Esophagus (tissue), 2 donors: ENCODE measurements at regions not wholly inside any gene's neighbourhood (a gene's known extent, or its start where the extent isn't known, plus 50 kb on each side); places are given as distances from the start of the nearest gene placed in this dataset.

Experiments used
- H3K27ac ChIP-seq, 2 donors: one replicate each; pipeline ENCODE4 v1.5.1; 2013; ENCODE audit warnings: low read depth in 2 of 2, mild to moderate bottlenecking in 2 of 2, inconsistent platforms in 1 of 2, low read length in 1 of 2, moderate library complexity in 1 of 2
- H3K27me3 ChIP-seq, 2 donors: one replicate each; pipeline ENCODE4 v1.6.1; 2013; ENCODE audit warnings: low read length in 2 of 2, control low read depth in 1 of 2, mild to moderate bottlenecking in 1 of 2; ENCODE audit not compliant: insufficient read depth in 2 of 2, control insufficient read depth in 1 of 2
- H3K36me3 ChIP-seq, 2 donors: one replicate each; pipeline ENCODE4 v1.6.1; 2013; ENCODE audit warnings: low read length in 1 of 2; ENCODE audit not compliant: control insufficient read depth in 2 of 2, insufficient read depth in 2 of 2
- H3K4me1 ChIP-seq, 2 donors: one replicate each; pipeline ENCODE4 v1.6.1; 2013; ENCODE audit warnings: low read length in 1 of 2; ENCODE audit not compliant: control insufficient read depth in 2 of 2, insufficient read depth in 2 of 2
- H3K4me3 ChIP-seq, 2 donors: one replicate each; pipeline ENCODE4 v1.5.1; 2013; ENCODE audit warnings: low read length in 2 of 2, mild to moderate bottlenecking in 2 of 2, low read depth in 1 of 2, moderate library complexity in 1 of 2
- H3K9me3 ChIP-seq, 2 donors: one replicate each; pipeline ENCODE4 v1.6.1; 2013; ENCODE audit warnings: mild to moderate bottlenecking in 2 of 2, low read depth in 1 of 2, low read length in 1 of 2, moderate library complexity in 1 of 2; ENCODE audit not compliant: control insufficient read depth in 2 of 2, insufficient read depth in 1 of 2
- WGBS, 2 donors: extraction: QIAGEN DNeasy Blood & Tissue Kit; methylation state at CpG; one replicate each; pipeline ENCODE4 v1.1.7; 2013; 5-methylcytosine and 5-hydroxymethylcytosine counted together
- donor health status: healthy with polysubstance abuse.
- donor health status: Bipolar disorder and iron deficiency.

- H3K4me3 ChIP-seq: no peak overlapping the region
- H3K27ac ChIP-seq: no peak overlapping the region
- no peaks in the 10 kb centered on the region for H3K27me3 ChIP-seq
- H3K36me3 ChIP-seq: no peaks in the 10 kb centered on the region
- H3K4me1 ChIP-seq: peaks cover 0 to 3% of the 10 kb centered on the region in 2 donors
- no peaks in the 10 kb centered on the region for H3K9me3 ChIP-seq
- 75 to 76% methylated on average over 15 of the region's 15 CpGs for WGBS, 2 donors
These were observed 302.2 kb upstream of the TPM1 start for GRCh38 chr15:62740141-62741004.

GRCh38 chr15:62741106-62741505 lies 301.4 kb upstream of the TPM1 start:
- Histone ChIP-seq H3K9me3 (no peaks in the 10 kb centered on the region), H3K4me3 (no peak overlapping the region), H3K36me3 (no peaks in the 10 kb centered on the region), H3K27me3 (no peaks in the 10 kb centered on the region), H3K4me1 (peaks cover 0 to 3% of the 10 kb centered on the region in 2 donors), H3K27ac (no peak overlapping the region)
- 86 to 92% methylated on average over 2 of the region's 2 CpGs for WGBS, 2 donors

- Histone ChIP-seq H3K27me3 (no peaks in the 10 kb centered on the region), H3K27ac (peak overlapping the region in 1 of 2 donors; percentile 15), H3K4me3 (no peak overlapping the region), H3K9me3 (no peaks in the 10 kb centered on the region), H3K36me3 (no peaks in the 10 kb centered on the region), H3K4me1 (peaks cover 0 to 3% of the 10 kb centered on the region in 2 donors)
- 27 to 31% methylated on average over 8 of the region's 8 CpGs for WGBS, 2 donors
These were observed 300.0 kb upstream of the TPM1 start for GRCh38 chr15:62742409-62743171.

GRCh38 chr15:62745621-62746225 lies 296.8 kb upstream of the TPM1 start:
- H3K27ac ChIP-seq: no peak overlapping the region
- H3K9me3 ChIP-seq: no peaks in the 10 kb centered on the region
- no peaks in the 10 kb centered on the region for H3K36me3 ChIP-seq
- WGBS, 2 donors: 80 to 85% methylated on average over 8 of the region's 8 CpGs
- no peaks in the 10 kb centered on the region for H3K27me3 ChIP-seq
- H3K4me3 ChIP-seq: no peak overlapping the region
- no peaks in the 10 kb centered on the region for H3K4me1 ChIP-seq

GRCh38 chr15:62748196-62748595 lies 294.4 kb upstream of the TPM1 start:
- Histone ChIP-seq H3K27me3 (no peaks in the 10 kb centered on the region), H3K4me3 (no peak overlapping the region), H3K9me3 (no peaks in the 10 kb centered on the region), H3K4me1 (no peaks in the 10 kb centered on the region), H3K27ac (no peak overlapping the region), H3K36me3 (no peaks in the 10 kb centered on the region)
- WGBS, 2 donors: 88 to 89% methylated on average over 5 of the region's 5 CpGs

GRCh38 chr15:62749036-62749815 lies 293.3 kb upstream of the TPM1 start:
- WGBS, 2 donors: 93 to 94% methylated on average over 5 of the region's 5 CpGs
- Histone ChIP-seq H3K27ac (no peak overlapping the region), H3K4me1 (no peaks in the 10 kb centered on the region), H3K27me3 (no peaks in the 10 kb centered on the region), H3K4me3 (no peak overlapping the region), H3K36me3 (no peaks in the 10 kb centered on the region), H3K9me3 (no peaks in the 10 kb centered on the region)

GRCh38 chr15:62750471-62750870 lies 292.1 kb upstream of the TPM1 start:
- no peaks in the 10 kb centered on the region for H3K4me1 ChIP-seq
- 95% methylated on average over 4 of the region's 4 CpGs for WGBS, 2 donors
- no peaks in the 10 kb centered on the region for H3K9me3 ChIP-seq
- H3K36me3 ChIP-seq: no peaks in the 10 kb centered on the region
- no peaks in the 10 kb centered on the region for H3K27me3 ChIP-seq
- H3K4me3 ChIP-seq: no peak overlapping the region
- no peak overlapping the region for H3K27ac ChIP-seq

GRCh38 chr15:62752657-62753517 lies 289.7 kb upstream of the TPM1 start:
- no peaks in the 10 kb centered on the region for H3K27me3 ChIP-seq
- no peaks in the 10 kb centered on the region for H3K9me3 ChIP-seq
- WGBS, 2 donors: 93% methylated on average over 6 of the region's 6 CpGs
- H3K36me3 ChIP-seq: no peaks in the 10 kb centered on the region
- peaks cover 0 to 2% of the 10 kb centered on the region in 2 donors for H3K4me1 ChIP-seq
- no peak overlapping the region for H3K4me3 ChIP-seq
- no peak overlapping the region for H3K27ac ChIP-seq
